ENCODE measurements at regions not wholly inside any gene's neighbourhood (a gene's known extent, or its start where the extent isn't known, plus 50 kb on each side); places are given as distances from the start of the nearest gene placed in this dataset.

DNA sequence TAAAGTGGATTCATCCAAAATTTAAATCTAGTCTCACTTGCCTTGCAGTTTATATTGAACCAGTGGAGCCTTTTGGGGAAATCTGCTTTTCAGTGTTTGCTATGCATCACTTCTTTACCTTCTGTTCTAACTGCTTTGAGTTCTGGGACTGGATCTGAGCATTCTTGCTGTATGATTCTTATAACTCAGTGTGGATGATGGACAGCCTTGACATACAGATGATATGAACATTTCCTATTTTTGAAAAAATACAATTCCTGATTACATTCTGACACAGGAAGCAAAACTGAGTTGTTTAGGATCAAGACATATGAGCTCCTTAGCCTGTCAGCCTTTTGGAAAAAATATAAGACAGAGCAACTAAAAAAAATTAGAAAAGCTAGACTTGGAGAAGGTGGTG lies 115.2 kb downstream of the DISP1 start:
- TF ChIP-seq, protein P1, sequence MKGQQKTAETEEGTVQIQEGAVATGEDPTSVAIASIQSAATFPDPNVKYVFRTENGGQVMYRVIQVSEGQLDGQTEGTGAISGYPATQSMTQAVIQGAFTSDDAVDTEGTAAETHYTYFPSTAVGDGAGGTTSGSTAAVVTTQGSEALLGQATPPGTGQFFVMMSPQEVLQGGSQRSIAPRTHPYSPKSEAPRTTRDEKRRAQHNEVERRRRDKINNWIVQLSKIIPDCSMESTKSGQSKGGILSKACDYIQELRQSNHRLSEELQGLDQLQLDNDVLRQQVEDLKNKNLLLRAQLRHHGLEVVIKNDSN (IDR thresholded peaks at IDR 0.05) = no peak
- TF ChIP-seq TAF1 (IDR thresholded peaks at IDR 0.05; ENCODE audit: low read depth) = no peak
- no peak for TF ChIP-seq EGR1 (IDR thresholded peaks at IDR 0.05)
- no peak for TF ChIP-seq CREB1 (IDR thresholded peaks at IDR 0.05; ENCODE audit: low read depth)
- TF ChIP-seq RAD21 (IDR thresholded peaks at IDR 0.05; ENCODE audit: low read depth) = no peak
- TF ChIP-seq EP300 (IDR thresholded peaks at IDR 0.05; ENCODE audit: borderline replicate concordance) = no peak
- TF ChIP-seq, protein P2, sequence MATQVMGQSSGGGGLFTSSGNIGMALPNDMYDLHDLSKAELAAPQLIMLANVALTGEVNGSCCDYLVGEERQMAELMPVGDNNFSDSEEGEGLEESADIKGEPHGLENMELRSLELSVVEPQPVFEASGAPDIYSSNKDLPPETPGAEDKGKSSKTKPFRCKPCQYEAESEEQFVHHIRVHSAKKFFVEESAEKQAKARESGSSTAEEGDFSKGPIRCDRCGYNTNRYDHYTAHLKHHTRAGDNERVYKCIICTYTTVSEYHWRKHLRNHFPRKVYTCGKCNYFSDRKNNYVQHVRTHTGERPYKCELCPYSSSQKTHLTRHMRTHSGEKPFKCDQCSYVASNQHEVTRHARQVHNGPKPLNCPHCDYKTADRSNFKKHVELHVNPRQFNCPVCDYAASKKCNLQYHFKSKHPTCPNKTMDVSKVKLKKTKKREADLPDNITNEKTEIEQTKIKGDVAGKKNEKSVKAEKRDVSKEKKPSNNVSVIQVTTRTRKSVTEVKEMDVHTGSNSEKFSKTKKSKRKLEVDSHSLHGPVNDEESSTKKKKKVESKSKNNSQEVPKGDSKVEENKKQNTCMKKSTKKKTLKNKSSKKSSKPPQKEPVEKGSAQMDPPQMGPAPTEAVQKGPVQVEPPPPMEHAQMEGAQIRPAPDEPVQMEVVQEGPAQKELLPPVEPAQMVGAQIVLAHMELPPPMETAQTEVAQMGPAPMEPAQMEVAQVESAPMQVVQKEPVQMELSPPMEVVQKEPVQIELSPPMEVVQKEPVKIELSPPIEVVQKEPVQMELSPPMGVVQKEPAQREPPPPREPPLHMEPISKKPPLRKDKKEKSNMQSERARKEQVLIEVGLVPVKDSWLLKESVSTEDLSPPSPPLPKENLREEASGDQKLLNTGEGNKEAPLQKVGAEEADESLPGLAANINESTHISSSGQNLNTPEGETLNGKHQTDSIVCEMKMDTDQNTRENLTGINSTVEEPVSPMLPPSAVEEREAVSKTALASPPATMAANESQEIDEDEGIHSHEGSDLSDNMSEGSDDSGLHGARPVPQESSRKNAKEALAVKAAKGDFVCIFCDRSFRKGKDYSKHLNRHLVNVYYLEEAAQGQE (IDR thresholded peaks at IDR 0.05; ENCODE audit: low read depth) = no peak
- TF ChIP-seq YY1 (IDR thresholded peaks at IDR 0.05; ENCODE audit: low read depth) = no peak
- TF ChIP-seq NFIC (IDR thresholded peaks at IDR 0.05) = no peak
- no peak for TF ChIP-seq FOXM1 (IDR thresholded peaks at IDR 0.05; ENCODE audit: borderline replicate concordance, low read depth)
